Natural killer cell (primary cell): ENCODE measurements at regions not wholly inside any gene's neighbourhood (a gene's known extent, or its start where the extent isn't known, plus 50 kb on each side); places are given as distances from the start of the nearest gene placed in this dataset.

ENCODE experiments used
- ATAC-seq, 3 donors: fragments of 150-1000 bp in 2 of 3; fragments of 200-7000 bp in 1 of 3; cut with Tn5 transposase; 1 replicate in 1 of 3; 2 replicates in 2 of 3; pipeline ENCODE4 v1.10.0; 2021; ENCODE audit warnings: mild to moderate bottlenecking in 2 of 3, moderate library complexity in 2 of 3
- DNase-seq, 2 donors: peaks; one replicate each; pipeline versions ENCODE4 v3.0.0 to v3.0.0-alpha.2; 2013 to 2021; ENCODE audit warnings: mixed read lengths in 1 of 2
- H3K27ac ChIP-seq: one replicate; pipeline ENCODE4 v1.5.1; 2013; ENCODE audit warnings: mild to moderate bottlenecking, low read length
- H3K27me3 ChIP-seq: one replicate; pipeline ENCODE4 v1.6.1; 2013; ENCODE audit warnings: low read length; ENCODE audit not compliant: control insufficient read depth, insufficient read depth
- H3K36me3 ChIP-seq: one replicate; pipeline ENCODE4 v1.6.1; 2013; ENCODE audit warnings: low read length; ENCODE audit not compliant: control insufficient read depth, insufficient read depth
- H3K4me1 ChIP-seq: one replicate; pipeline ENCODE4 v1.6.1; 2013; ENCODE audit warnings: low read length; ENCODE audit not compliant: control insufficient read depth, insufficient read depth
- H3K4me3 ChIP-seq: one replicate; pipeline ENCODE4 v1.5.1; 2013; ENCODE audit warnings: low read length
- H3K9me3 ChIP-seq: one replicate; pipeline ENCODE4 v1.6.1; 2013; ENCODE audit warnings: low read length; ENCODE audit not compliant: control insufficient read depth, insufficient read depth
- H3K27ac Mint-ChIP-seq, 2 donors: one replicate each; pipeline ENCODE4 v1.8.0; 2022; ENCODE audit warnings: mild to moderate bottlenecking in 2 of 2, mixed read lengths in 2 of 2, moderate library complexity in 1 of 2
- H3K27me3 Mint-ChIP-seq, 2 donors: one replicate each; pipeline ENCODE4 v1.8.0; 2022; ENCODE audit warnings: low read depth in 2 of 2, mixed read lengths in 2 of 2
- H3K36me3 Mint-ChIP-seq: one replicate; pipeline ENCODE4 v1.8.0; 2022; ENCODE audit warnings: mixed read lengths
- H3K4me1 Mint-ChIP-seq, 2 donors: one replicate each; pipeline ENCODE4 v1.8.0; 2022; ENCODE audit warnings: mixed read lengths in 2 of 2
- H3K4me3 Mint-ChIP-seq: one replicate; pipeline ENCODE4 v1.8.0; 2022; ENCODE audit warnings: mild to moderate bottlenecking, moderate library complexity, mixed read lengths
- H3K9me3 Mint-ChIP-seq, 2 donors: one replicate each; pipeline ENCODE4 v1.8.0; 2022; ENCODE audit warnings: mixed read lengths in 2 of 2
- WGBS: methylation state at CpG from one replicate; pipeline ENCODE4 v1.1.7; 2013; ENCODE audit warnings: missing lambda C conversion rate; ENCODE audit not compliant: insufficient coverage; 5-methylcytosine and 5-hydroxymethylcytosine counted together
- intact Hi-C: fragments of 100-400 bp; cut with micrococcal nuclease; formaldehyde crosslinking; loops from one replicate; pipeline ENCODE4 v1.14.2; 2022
- TF ChIP-seq, protein P1 (sequence below): fragments of 200-600 bp; IDR thresholded peaks from one replicate; pipeline ENCODE4 v1.8.0; 2022; ENCODE audit warnings: antibody characterized with exemption

DNA sequence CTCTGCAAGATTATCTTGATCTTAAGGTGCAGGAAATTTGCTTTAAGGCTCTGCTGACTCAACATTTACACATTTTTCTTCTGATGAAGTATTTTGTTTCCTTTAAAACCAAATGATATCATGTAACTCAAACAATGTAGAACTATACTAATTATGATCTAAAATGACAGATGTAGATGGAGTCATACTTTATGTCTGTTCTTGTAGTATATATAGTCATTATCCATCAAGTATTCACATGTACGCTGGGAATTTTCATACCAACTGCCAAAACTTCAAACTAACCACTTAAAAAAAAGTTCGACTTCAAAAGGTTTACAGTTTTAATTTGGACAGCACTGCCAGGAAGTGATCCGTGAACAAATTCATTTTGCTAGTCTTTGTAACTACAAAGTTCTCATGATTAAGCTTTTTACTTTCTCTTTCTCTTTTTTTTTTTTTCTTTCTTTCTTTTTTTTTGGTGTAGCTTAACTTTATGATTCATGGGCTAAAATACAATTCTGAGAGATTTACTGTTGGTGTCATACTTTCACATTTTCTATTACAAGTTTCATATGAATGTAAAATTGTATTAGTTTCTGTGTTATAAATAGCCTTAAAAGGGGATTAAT, 509.0 kb upstream of the CXADR start:
- Histone ChIP-seq H3K4me3 (no peak overlapping the region), H3K36me3 (no peaks in the 10 kb centered on the region), H3K9me3 (no peaks in the 10 kb centered on the region), H3K27ac (no peak overlapping the region), H3K27me3 (no peaks in the 10 kb centered on the region), H3K4me1 (no peaks in the 10 kb centered on the region)
- peaks cover 11 to 24% of the 10 kb centered on the region in 2 donors for H3K9me3 Mint-ChIP-seq
- WGBS, result 7% methylated on average over 3 of the region's 3 CpGs
- no peak for DNase-seq
- no peaks in the 10 kb centered on the region for H3K4me1 Mint-ChIP-seq
- no peak overlapping the region for H3K4me3 Mint-ChIP-seq
- H3K27me3 Mint-ChIP-seq, result no peaks in the 10 kb centered on the region
- no peak for ATAC-seq
- H3K36me3 Mint-ChIP-seq, result peaks cover 13% of the 10 kb centered on the region
- TF ChIP-seq, protein P1, sequence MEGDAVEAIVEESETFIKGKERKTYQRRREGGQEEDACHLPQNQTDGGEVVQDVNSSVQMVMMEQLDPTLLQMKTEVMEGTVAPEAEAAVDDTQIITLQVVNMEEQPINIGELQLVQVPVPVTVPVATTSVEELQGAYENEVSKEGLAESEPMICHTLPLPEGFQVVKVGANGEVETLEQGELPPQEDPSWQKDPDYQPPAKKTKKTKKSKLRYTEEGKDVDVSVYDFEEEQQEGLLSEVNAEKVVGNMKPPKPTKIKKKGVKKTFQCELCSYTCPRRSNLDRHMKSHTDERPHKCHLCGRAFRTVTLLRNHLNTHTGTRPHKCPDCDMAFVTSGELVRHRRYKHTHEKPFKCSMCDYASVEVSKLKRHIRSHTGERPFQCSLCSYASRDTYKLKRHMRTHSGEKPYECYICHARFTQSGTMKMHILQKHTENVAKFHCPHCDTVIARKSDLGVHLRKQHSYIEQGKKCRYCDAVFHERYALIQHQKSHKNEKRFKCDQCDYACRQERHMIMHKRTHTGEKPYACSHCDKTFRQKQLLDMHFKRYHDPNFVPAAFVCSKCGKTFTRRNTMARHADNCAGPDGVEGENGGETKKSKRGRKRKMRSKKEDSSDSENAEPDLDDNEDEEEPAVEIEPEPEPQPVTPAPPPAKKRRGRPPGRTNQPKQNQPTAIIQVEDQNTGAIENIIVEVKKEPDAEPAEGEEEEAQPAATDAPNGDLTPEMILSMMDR, result no peak
- no peak overlapping the region for H3K27ac Mint-ChIP-seq
- intact Hi-C loops, result loop anchor here (10.0 kb wide), 1 partner anchor 59 kb away; no protein-coding TSS in a partner anchor

DNA sequence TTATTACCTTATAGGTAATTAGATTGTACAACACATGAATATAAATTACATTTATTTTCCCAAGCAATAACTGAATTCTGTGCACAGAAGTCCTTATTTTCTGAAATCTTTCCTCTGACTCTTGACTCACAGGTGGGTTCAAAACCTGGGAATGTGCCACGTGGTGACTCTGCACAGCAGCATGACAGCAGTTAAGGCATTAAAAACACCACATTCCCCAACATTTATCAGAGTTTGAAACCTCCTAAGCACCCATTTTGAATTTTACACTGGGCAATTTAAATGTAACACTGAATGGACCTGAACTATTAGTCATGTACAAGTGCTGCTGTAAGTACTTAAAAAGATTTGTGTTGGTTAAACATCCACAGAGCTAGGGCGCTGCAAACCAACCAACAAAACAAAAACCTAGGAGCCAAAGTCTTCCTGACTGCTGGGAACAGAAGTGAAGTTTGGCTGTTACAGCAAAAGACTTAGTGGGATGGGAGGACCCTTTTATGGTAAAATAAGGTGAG, 480.6 kb upstream of the CXADR start:
- no peaks in the 10 kb centered on the region for H3K27me3 ChIP-seq
- H3K4me1 ChIP-seq, result no peaks in the 10 kb centered on the region
- no peak overlapping the region for H3K4me3 Mint-ChIP-seq
- DNase-seq, result no peak
- H3K9me3 Mint-ChIP-seq, result peaks cover 12 to 35% of the 10 kb centered on the region in 2 donors
- H3K9me3 ChIP-seq, result peaks cover 7% of the 10 kb centered on the region
- ATAC-seq, result no peak
- WGBS, result 61% methylated on average over 2 of the region's 2 CpGs
- no peaks in the 10 kb centered on the region for H3K36me3 ChIP-seq
- intact Hi-C loops, result no loop called here
- H3K4me1 Mint-ChIP-seq, result no peaks in the 10 kb centered on the region
- H3K27ac ChIP-seq, result no peak overlapping the region
- no peak overlapping the region for H3K4me3 ChIP-seq
- peaks cover 18% of the 10 kb centered on the region for H3K36me3 Mint-ChIP-seq
- H3K27ac Mint-ChIP-seq, result no peak overlapping the region
- TF ChIP-seq, protein P1, result no peak
- H3K27me3 Mint-ChIP-seq, result no peaks in the 10 kb centered on the region

DNA sequence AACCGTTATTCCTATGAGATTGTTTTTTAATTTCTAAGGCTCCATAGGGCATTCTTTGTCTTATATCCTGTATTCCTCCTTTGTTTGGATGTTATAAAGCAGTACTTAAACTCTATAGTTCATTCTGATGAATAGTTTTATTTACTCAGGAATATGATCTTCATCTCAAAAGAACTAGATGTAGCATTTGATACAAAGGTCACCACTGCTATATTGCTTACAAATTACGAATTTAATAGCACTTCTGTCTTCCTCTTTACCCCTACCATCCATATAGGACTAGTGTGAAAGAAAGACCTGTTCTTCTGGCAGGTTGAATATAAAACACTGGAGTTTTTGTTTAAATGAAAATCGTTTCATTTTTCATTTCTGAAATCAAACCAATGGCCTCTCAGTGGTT, 468.1 kb upstream of the CXADR start:
- intact Hi-C loops, result no loop called here
- ATAC-seq, result no peak
- 89% methylated on average over 1 of the region's 3 CpGs for WGBS

More for the DNA sequence above, 468.1 kb upstream of the CXADR start:
- H3K27ac Mint-ChIP-seq, result no peak overlapping the region
- TF ChIP-seq, protein P1, result no peak
- H3K27me3 ChIP-seq, result no peaks in the 10 kb centered on the region
- H3K4me1 ChIP-seq, result no peaks in the 10 kb centered on the region
- H3K36me3 Mint-ChIP-seq, result no peaks in the 10 kb centered on the region
- peaks cover 18 to 24% of the 10 kb centered on the region in 2 donors for H3K9me3 Mint-ChIP-seq
- H3K27ac ChIP-seq, result no peak overlapping the region
- H3K4me3 Mint-ChIP-seq, result no peak overlapping the region
- H3K27me3 Mint-ChIP-seq, result no peaks in the 10 kb centered on the region
- no peak for DNase-seq
- H3K4me1 Mint-ChIP-seq, result no peaks in the 10 kb centered on the region
- peaks cover 7% of the 10 kb centered on the region for H3K9me3 ChIP-seq
- no peaks in the 10 kb centered on the region for H3K36me3 ChIP-seq
- H3K4me3 ChIP-seq, result no peak overlapping the region
